ENCODE measurements at regions not wholly inside any gene's neighbourhood (a gene's known extent, or its start where the extent isn't known, plus 50 kb on each side); places are given as distances from the start of the nearest gene placed in this dataset.
"Not testable (repeated sequence)": the region's sequence is repeated elsewhere in the genome, so short reads cannot be mapped to it uniquely, and the experiment has no call there.

DNA sequence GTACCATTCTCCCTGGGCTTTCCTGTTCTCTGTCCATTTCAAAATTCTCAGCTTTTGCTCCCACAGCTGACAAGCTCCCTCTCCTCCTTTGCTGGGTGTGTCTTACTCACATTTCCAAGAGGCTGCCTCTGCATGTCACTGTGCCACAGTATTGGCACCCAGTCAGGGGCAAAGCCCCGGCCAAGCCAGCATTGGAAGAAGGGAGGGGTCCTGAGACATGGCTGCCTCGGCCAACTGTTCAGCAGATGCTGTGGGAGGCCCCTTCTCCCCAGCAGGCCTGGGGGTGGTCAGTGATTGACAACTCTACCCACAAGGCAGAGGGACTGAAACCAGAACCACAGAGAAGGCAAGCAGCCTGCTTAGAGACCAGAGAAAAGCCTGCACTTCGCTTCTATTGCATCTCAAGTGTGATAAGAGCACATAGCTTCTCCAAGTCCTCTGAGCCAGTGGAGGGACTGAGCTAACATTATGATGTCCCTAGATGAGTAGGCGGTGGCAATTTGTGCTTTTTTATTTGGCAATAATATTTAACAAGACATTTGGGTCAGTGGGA, 294.1 kb downstream of the SIPA1L2 start:
- no peak for TF ChIP-seq CTCF (IDR thresholded peaks at IDR 0.05; ENCODE audit: low read depth, low read length)
- no peak overlapping the region for H3K4me3 ChIP-seq (replicated peaks in 1 of 2; ENCODE audit: low read depth in 2 of 2, low read length in 2 of 2)
- DNase-seq (ENCODE audit: low read depth in 2 of 2): no peak

DNA sequence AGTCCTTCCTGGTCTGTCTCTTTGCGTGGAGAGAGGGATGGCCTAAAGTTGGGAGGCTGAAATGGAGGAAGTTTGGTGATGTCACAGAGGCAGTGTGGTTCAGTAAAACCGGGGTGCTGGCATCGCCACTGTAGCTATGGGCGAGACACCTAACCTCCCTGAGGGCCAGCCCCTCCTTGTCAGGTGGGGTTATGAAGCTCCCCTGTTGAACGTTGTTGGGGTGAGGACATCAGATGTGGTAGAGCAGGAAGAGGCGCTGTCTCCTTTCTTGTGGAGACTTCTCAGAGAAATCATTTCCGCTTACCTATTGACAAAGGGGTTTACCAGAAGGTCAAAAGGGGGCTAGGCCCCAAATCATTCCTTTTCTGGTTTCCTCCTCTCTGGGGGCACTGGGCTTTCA, 294.7 kb downstream of the SIPA1L2 start:
- no peak overlapping the region for H3K4me3 ChIP-seq (replicated peaks in 1 of 2; ENCODE audit: low read depth in 2 of 2, low read length in 2 of 2)
- no peak for DNase-seq (ENCODE audit: low read depth in 2 of 2)
- no peak for TF ChIP-seq CTCF (IDR thresholded peaks at IDR 0.05; ENCODE audit: low read depth, low read length)

GRCh38 chr1:232334811-232335210, 295.1 kb downstream of the SIPA1L2 start:
- TF ChIP-seq CTCF (IDR thresholded peaks at IDR 0.05; ENCODE audit: low read depth, low read length): no peak
- H3K4me3 ChIP-seq (replicated peaks in 1 of 2; ENCODE audit: low read depth in 2 of 2, low read length in 2 of 2): no peak overlapping the region
- DNase-seq (ENCODE audit: low read depth in 2 of 2): no peak

- no peak for DNase-seq (ENCODE audit: low read depth in 2 of 2)
- H3K4me3 ChIP-seq (replicated peaks in 1 of 2; ENCODE audit: low read depth in 2 of 2, low read length in 2 of 2): no peak overlapping the region
- TF ChIP-seq CTCF (IDR thresholded peaks at IDR 0.05; ENCODE audit: low read depth, low read length): no peak
These were observed 295.7 kb downstream of the SIPA1L2 start for GRCh38 chr1:232334246-232334645.

GRCh38 chr1:232333419-232333767, 296.5 kb downstream of the SIPA1L2 start:
- H3K4me3 ChIP-seq (replicated peaks in 1 of 2; ENCODE audit: low read depth in 2 of 2, low read length in 2 of 2): no peak overlapping the region
- DNase-seq (ENCODE audit: low read depth in 2 of 2): no peak
- TF ChIP-seq CTCF (IDR thresholded peaks at IDR 0.05; ENCODE audit: low read depth, low read length): no peak

DNA sequence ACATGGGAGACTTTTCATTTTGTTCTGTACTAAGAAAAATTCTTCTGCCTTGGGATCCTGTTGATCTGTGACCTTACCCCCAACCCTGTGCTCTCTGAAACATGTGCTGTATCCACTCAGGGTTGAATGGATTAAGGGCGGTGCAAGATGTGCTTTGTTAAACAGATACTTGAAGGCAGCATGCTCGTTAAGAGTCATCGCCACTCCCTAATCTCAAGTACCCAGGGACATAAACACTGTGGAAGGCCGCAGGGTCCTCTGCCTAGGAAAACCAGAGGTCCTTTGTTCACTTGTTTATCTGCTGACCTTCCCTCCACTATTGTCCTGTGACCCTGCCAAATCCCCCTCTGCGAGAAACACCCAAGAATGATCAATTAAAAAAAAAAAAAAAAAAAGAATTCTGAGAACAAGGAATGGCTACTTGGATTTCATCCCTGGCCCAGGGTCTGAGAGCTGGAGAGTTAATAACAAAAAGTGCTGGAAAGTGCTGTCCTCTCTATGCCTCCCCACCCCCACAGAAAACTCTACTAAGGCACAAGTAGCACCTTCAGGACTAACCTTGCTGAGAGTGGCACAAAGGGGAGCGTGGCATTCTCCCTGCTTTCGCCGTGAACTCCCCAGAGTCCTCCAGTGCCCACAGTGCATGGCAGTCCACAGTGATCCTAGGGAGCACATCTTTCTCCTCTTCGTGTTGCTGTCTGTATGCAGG, 297.1 kb downstream of the SIPA1L2 start:
- not testable (repeated sequence) for DNase-seq (ENCODE audit: low read depth in 2 of 2); H3K4me3 ChIP-seq (replicated peaks in 1 of 2; ENCODE audit: low read depth in 2 of 2, low read length in 2 of 2)

- no peak overlapping the region for H3K4me3 ChIP-seq (replicated peaks in 1 of 2; ENCODE audit: low read depth in 2 of 2, low read length in 2 of 2)
- no peak for TF ChIP-seq CTCF (IDR thresholded peaks at IDR 0.05; ENCODE audit: low read depth, low read length)
- no peak for DNase-seq (ENCODE audit: low read depth in 2 of 2)
These were observed 300.7 kb downstream of the SIPA1L2 start for GRCh38 chr1:232329103-232329813.

Data from cardiac fibroblast (primary cell).